ENCODE measurements at regions not wholly inside any gene's neighbourhood (a gene's known extent, or its start where the extent isn't known, plus 50 kb on each side); places are given as distances from the start of the nearest gene placed in this dataset.
"Not testable (repeated sequence)": the region's sequence is repeated elsewhere in the genome, so short reads cannot be mapped to it uniquely, and the experiment has no call there.

DNA sequence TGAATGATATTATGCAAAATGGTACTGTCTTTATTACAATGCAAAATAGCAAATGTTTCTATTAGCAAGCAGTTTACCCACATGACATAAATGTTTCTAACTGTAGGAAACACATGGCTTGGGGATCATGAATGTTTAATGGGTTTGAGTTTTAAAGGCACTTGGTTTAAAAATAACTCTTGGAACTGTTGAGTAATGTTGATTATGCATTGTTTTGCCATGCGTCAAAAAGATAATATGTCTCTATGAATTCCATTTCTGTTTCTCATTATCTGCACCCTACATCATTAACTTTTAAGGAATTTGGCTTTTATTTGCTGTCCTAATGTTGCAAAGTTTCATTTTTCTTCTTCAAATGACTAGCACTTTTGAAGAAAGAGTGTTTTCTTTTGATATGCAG, 1355.5 kb downstream of the SUCLG1 start:
- no peak for DNase-seq

DNA sequence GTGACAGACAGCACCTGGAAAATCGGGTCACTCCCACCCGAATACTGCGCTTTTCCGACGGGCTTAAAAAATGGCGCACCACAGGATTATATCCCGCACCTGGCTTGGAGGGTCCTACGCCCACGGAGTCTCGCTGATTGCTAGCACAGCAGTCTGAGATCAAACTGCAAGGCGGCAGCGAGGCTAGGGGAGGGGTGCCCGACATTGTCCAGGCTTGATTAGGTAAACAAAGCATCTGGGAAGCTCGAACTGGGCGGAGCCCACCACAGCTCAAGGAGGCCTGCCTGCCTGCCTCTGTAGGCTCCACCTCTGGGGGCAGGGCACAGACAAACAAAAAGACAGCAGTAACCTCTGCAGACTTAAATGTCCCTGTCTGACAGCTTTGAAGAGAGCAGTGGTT, 1370.0 kb downstream of the SUCLG1 start:
- not testable (repeated sequence) for DNase-seq

DNA sequence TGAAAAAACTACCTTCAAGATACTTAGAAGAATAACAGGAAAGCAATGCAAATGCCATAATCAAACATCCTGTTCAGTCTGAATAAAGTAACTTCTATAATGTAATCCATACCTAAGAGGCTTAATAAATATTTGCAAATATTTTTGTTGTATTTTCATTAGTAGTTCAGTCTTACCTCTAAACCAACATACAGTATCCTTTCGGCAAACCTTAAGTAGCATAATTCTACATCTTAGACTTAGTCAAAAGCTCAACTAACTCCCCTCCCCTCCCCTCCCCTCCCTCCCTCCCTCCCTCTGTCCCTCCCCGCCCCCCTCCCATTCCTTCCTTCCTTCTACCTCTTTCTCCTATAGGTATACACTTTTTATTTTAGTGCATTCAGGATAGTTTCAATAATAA, 1373.2 kb downstream of the SUCLG1 start:
- DNase-seq: no peak

GRCh38 chr2:83081826-83082690, 1377.0 kb downstream of the SUCLG1 start:
- DNase-seq: peak; percentile 86

DNA sequence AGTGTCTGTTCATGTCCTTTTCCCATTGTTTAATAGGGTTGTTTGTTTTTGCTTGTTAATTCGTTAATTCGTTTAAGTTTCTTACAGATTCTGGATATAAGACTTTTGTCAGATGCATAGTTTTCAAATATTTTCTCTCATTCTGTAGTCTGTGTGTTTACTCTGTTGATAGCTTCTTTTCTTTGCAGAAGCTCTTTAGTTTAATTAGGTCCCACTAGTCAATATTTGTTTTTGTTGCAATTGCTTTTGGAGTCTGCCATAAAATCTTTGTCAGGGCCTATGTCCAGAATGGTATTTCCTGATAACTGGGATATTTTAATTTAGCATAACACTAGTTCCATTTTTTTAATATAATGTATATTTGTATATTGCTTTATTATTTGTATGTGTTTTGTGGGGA, 1380.1 kb downstream of the SUCLG1 start:
- peak; percentile 8 for DNase-seq

GRCh38 chr2:83072767-83073166, 1386.3 kb downstream of the SUCLG1 start:
- DNase-seq: no peak

DNA sequence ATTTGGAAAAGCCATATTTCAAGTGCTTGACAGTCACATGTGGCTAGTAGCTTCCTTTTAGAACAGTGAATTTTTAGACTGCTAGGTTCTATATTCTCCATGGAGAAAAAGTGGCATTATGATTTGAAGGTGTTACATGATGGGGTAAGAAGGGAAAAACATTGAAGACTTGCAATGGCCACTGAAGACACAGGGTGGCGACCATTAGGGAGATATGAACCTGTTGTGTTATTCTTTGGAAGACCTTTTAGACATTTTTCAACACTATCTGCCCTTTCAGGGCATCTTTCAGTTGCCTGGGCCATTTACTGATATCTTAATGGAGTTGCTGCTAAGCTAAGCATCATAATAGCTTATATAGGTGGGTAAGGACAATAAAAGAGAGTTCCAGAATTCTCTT, 1387.2 kb downstream of the SUCLG1 start:
- no peak for DNase-seq

DNA sequence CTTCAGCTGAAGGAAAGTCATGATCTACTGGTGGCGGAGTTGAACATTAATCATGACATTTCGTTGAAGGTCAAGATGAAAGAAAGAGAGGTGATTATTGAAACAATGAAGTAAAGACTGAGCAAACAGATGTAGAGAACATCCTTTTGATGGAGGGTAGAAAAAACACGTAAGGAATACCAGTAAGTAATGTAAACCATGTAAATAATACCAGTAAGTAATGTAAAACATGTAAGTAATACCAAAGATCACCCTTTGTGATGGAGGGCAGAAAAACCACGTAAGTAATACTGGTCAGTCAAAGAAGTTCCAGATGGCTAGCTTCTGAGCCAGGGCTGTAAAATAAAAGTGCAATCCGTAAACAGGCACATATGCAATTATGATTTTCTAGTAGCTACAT, 1387.7 kb downstream of the SUCLG1 start:
- peak; percentile 19 for DNase-seq

DNA sequence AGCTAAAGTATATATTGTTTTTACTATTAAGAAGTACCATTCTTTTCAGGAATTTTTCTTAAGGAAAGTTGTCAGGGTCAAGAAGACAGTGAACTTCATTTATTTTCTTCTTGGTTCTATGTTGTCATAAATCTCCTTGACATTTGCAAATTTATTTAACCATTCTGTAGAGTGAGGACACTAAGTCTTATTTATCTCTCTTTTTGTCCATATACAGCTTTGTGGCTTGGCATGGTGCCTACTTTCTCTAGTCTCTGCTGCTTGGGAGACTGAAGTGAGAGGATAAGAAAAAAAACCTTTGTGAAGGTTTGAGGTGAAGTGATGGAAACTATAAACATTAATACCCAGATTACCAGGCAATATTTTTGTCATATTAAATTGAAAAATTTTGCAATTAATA, 1389.4 kb downstream of the SUCLG1 start:
- DNase-seq: peak; percentile 20

- no peak for DNase-seq
Measured at GRCh38 chr2:83068714-83069113, 1390.4 kb downstream of the SUCLG1 start.

- DNase-seq: no peak
Measured at GRCh38 chr2:83067947-83068346, 1391.1 kb downstream of the SUCLG1 start.

GRCh38 chr2:83063933-83064332, 1395.1 kb downstream of the SUCLG1 start:
- DNase-seq: no peak

DNA sequence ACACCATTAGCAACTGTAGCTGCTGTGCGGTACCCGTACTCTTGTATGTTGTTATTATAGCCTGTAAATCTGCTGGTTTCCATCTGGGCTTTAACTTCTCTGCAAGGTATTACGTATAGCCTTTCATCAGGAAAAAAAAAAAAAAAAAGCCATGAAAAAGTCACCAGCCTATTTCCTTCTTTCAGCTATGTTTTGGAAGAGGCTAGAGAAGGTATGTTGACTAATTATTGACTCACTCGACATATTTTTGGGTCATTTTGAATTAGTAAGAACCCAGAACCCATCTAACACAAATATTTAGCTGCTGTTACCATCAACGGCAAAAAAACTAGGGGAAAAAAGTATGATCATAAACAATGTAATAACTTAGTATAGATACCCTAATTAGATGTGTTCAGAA, 1395.6 kb downstream of the SUCLG1 start:
- no peak for DNase-seq

GRCh38 chr2:83058683-83059082, 1400.4 kb downstream of the SUCLG1 start:
- DNase-seq: no peak

GRCh38 chr2:83055376-83056010, 1403.6 kb downstream of the SUCLG1 start:
- no peak for DNase-seq

- no peak for DNase-seq
Measured at GRCh38 chr2:83054751-83055150, 1404.3 kb downstream of the SUCLG1 start.

- DNase-seq: no peak
Measured at GRCh38 chr2:83051538-83052170, 1407.4 kb downstream of the SUCLG1 start.

- no peak for DNase-seq
Measured at GRCh38 chr2:83042053-83042452, 1417.0 kb downstream of the SUCLG1 start.

GRCh38 chr2:83022631-83023210, 1436.4 kb downstream of the SUCLG1 start:
- DNase-seq: no peak

DNA sequence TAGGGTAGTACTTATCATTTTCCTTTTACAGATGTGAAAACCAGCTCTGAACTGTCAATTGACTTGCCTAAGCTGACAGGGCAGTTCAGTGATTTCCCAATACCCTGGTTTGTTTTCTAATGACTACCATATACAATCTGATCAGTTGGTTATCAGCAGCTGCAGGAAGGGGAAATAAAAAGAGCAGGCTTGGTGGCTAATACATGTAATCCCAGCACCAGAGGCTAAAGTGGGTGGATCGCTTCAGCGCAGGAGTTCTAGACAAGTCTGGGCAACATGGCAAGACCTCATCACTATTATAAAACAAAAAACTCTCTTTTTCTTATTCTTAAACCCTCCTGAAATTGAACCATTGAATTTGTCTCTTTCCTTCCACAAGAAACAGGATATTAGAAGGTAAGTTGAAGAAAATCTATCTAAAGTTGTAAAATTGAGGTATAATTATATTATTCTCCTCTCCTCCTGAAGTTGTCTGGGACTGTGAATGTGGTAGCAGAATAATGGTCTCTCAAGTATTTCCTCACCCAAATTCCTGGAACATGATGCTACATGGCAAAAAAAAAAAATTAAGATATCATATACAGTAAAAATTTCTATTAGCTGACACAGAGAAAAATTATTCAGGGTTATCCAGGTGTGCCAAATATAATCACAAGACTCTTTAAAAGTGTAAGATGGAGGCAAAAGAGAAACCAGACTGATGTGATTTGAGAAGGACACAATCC, 1441.6 kb downstream of the SUCLG1 start:
- no peak for DNase-seq

DNA sequence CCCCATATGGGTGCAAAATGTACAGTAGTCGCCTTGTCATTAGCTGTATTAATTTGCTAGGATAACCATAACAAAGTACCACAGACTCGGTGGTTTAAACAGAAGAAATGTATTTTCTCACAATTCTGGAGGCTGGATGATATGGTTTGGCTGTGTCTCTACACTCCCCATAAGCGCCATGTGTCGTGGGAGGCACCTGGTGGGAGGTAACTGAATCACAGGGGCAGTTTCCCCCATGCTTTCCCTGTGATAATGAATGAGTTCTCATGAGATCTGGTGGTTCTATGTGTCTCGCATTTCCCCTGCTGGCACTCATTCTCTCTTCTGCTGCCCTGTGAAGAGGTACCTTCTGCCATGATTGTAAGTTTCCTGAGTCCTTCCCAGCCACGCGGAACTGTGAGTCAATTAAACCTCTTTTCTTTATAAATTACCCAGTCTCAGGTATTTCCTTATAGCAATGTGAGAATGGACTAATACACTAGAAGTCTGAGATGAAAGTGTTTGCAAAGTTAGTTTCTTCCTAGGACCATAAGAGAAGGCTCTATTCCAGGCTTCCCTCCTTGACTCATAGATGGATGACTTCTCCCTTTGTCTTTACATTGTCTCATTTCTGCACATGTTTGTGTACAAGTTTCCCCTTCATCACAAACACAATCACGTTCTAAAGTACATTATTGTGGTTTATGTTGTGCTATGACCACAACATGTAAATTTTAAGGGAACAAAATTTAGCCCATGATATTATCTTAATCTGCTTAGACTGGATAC, 1442.6 kb downstream of the SUCLG1 start:
- DNase-seq: no peak

DNA sequence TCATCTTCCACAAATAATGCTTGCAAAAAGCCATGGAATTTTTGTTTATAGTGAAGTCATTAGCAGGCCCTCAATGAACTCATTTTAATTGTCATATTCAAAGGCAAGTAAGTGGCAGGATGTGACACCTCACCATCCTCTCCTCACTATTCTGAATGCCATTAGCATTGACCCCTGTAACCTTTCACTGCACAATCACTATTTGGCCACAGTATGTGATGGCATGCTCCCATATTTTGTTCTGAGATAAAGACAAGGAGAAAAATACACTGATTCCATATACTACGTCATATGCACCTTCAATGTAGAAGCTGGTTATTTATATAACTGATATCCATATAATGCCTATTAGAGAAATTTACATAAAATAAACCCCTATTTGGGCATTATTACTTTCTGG, 1443.2 kb downstream of the SUCLG1 start:
- no peak for DNase-seq
